Middle frontal gyrus (tissue), 1 donor: ENCODE measurements at regions not wholly inside any gene's neighbourhood (a gene's known extent, or its start where the extent isn't known, plus 50 kb on each side); places are given as distances from the start of the nearest gene placed in this dataset.

Source experiments
- DNase-seq: peaks from one replicate; pipeline ENCODE4 v3.0.0-alpha.2; 2015; ENCODE audit warnings: low spot score; ENCODE audit errors: extremely low spot score

- DNase-seq, result no peak
These were observed 135.7 kb upstream of the PROX1 start for GRCh38 chr1:213852107-213852506.

DNA sequence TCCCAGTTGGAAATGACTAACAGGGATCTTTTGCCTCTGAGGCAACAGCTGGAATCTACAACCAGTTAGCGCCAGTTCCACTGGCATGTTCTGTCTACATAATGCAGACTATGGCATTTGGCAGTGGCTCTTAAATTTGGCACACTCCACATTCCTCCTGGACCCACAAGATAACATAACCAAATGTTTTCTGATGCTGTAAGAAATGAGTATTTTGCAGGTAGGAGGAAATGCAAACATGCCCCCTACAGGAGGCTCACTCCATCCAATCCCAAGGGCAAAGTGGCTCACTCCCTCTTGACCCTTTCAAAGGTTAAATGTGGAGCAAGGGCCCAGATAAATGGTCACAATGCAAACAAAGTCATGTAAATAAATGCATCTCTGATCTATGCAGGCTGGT is 129.2 kb upstream of the PROX1 start:
- no peak for DNase-seq

GRCh38 chr1:213861841-213862240 is 125.9 kb upstream of the PROX1 start:
- no peak for DNase-seq

DNA sequence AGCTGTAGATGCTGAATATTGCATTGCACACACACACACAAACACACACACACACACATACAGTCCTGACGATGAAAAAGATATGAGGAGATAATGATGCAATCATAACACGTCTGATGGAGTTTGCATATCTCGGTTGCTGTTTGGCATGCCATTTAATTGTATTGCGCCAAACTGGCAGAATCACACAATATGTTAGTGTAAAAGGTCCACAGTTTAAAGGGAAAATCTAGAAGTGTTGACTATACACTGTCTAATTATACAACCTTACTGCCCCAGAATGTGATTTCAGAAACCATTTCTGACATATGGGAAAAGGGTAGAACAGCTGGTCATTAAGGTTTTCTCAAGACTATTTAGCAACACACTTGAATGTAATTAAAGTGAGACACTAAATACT is 123.7 kb upstream of the PROX1 start:
- DNase-seq, result no peak

DNA sequence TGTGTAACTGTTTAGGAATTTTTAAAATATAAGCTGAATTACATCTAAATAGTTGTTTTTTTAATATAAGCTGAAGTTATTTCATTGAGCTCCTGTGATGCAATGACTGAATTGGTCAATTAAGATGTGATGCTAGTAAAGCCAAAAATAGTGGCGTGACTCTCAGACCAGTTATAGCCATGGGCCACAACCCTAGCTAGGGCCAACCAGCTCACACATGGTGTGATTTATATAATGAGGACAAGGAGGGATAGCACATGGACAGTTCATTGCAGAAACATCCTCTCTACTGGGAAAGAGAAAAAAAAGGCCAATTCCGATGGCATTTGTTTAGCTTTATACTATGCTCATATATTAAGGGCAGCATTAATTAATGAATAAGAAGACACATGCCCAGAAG is 119.3 kb upstream of the PROX1 start:
- DNase-seq, result no peak

GRCh38 chr1:213871179-213871578 is 116.6 kb upstream of the PROX1 start:
- no peak for DNase-seq

GRCh38 chr1:213874789-213875188 is 113.0 kb upstream of the PROX1 start:
- DNase-seq, result no peak

DNA sequence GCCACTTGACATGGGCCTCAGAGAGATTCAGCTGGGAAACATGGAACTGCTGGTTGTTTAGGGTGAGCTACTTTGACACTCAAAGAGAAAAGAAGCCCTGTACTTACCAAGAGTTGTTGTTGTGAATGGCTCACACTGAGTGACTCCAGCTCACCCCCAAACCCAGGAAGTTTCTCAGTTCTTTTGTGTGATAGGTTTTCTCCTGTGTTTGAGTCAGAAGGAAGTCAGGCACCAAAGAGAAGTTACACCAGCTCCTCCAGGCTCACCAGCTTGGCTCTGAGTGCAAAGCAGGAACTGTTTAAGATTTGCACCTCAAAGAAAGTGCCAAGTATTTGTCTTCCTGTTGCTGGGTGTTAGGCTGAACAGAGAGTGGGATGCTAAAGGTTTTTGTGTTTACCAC is 111.2 kb upstream of the PROX1 start:
- DNase-seq, result no peak

GRCh38 chr1:213883618-213884017 is 104.2 kb upstream of the PROX1 start:
- no peak for DNase-seq

- DNase-seq, result no peak
These were observed 103.4 kb upstream of the PROX1 start for GRCh38 chr1:213884402-213884801.

- DNase-seq, result peak; percentile 21
These were observed 102.8 kb upstream of the PROX1 start for GRCh38 chr1:213884942-213885341.

GRCh38 chr1:213887842-213888241 is 99.9 kb upstream of the PROX1 start:
- no peak for DNase-seq

- no peak for DNase-seq
These were observed 95.5 kb upstream of the PROX1 start for GRCh38 chr1:213891989-213892902.

DNA sequence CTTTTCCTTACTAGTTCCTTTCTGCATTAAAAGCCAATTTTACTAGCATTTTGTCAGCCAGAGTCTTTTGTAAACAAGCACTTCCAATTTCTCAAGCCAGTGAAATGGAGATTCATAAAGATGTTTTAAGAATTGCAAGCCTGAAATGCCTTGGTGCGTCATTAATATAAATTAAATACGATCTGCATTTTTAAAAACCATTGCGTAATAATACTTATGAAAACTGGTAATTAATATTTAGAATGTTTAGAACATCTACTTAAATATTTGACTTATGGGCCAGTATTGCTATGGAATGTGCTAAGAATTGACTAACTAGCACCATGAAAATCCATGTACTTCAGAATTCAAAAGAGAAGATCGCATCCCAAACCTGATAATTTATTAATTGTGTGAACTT is 89.1 kb upstream of the PROX1 start:
- no peak for DNase-seq

GRCh38 chr1:213899413-213899812 is 88.4 kb upstream of the PROX1 start:
- no peak for DNase-seq

DNA sequence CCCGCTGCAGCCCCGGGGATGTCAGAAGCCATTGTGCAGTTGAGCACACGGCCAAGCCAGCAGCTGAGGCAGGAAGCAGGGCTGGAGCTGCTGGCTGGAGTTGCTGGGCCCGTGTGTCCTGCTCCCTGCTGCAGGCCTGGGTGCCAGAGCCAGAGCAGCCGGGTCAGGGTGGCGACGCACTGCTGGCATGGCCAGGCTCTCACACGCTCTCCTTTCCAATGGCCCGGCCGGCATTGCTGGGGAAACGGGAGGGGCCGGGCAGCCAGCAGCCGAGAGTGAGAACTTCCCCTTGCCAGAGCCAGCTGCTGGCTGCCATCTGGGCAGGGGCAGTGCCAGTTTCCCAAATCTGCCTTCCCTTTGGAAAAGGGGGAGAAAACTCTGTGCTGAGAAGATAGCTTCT is 82.4 kb upstream of the PROX1 start:
- peak; percentile 20 for DNase-seq

DNA sequence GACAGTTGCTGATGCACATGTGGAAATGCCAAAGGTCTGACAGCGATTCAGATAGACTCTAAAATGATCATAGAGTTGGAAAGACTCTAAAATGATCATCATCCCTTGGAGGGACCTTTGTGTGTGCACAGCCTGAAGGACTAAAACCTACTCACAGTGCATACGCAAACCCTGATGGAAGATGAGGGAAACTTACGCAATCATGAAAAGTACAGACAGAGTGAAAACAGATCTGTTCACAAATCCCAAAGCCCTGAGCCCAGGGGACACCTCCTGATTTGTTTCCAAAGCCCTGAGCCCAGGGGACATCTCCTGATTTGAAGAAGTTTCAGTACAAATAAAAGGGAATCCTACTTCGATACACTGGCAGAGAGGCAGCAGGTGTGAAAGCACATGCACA is 79.3 kb upstream of the PROX1 start:
- no peak for DNase-seq

DNA sequence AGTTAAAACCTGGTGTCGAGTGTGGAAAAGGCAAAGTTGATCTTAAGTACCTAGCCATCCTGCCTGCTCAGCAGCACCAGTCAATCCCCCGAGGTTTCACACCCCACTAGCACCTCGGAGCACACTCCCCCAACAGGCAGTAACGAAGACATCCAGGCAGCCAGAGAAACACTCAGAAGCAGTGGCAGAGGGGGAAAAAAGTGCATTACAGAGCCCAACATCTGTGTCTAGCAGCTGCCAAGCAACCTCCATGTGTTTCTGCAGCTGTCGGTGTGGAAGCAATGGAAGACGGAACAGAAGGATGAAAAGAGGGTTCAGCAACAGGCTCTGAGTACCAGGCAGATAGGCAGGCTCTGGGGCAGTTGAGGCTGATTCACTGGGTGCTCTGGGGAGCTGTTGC is 73.4 kb upstream of the PROX1 start:
- DNase-seq, result no peak

- no peak for DNase-seq
These were observed 66.5 kb upstream of the PROX1 start for GRCh38 chr1:213921311-213921710.

DNA sequence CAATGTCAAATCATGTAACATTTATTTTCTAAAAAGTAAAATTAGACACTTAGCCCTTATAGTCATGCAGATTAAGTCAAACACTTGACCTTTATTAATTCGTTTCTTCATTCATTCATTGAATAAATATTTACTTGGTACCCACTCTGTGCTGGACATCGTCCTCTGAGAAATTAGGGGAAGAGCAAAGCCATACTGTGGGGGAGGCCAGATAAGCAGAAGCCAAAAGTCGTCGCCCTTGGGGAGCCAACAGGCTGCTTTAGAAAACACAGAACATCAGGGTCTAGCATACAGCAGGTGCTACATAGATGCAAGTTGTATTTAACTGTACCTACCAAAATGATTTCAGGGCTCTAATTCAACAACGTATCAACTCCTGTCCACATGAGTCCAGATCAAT is 66.1 kb upstream of the PROX1 start:
- DNase-seq, result no peak

DNA sequence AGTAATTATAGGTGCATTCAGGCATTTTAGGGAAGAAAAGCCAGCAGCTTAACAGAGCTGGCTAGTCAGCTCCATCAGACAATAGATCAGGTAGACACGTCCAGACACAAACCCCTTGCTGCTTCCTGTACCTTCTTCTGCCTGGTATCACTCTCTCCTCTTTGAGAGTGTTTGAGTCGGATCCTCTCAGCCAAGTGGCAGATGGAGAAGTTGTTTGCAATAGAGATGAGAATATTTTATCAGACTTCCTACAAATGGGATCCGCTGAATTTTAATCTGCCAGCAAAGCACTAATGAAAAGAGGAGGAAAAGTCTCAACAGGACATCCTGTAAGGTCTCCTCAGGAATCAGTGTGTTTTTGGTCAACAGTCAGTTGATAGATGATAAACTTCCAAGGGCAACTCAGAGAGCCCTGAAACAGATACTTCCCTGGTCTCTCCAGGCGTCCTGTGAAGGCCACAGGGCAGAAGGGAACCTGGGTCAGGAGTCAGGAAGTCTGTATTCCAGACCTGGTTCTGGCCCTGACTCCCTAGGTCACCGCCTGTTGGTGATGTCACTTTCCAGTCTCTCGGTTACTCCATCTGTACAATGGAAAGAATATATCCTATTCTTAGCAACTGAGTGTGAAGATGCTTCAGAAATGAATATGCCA is 62.1 kb upstream of the PROX1 start:
- DNase-seq, result no peak

GRCh38 chr1:213927846-213928245 is 59.9 kb upstream of the PROX1 start:
- DNase-seq, result no peak

- DNase-seq, result no peak
These were observed 58.4 kb upstream of the PROX1 start for GRCh38 chr1:213929398-213929797.
